K562 (cell line): ENCODE measurements at regions not wholly inside any gene's neighbourhood (a gene's known extent, or its start where the extent isn't known, plus 50 kb on each side); places are given as distances from the start of the nearest gene placed in this dataset.

ENCODE experiments used
- ATAC-seq: fragments of 200-7000 bp; cut with Tn5 transposase; 3 replicates; pipeline ENCODE4 v1.9.1; 2020; ENCODE audit warnings: moderate library complexity
- BruUV-seq: library from RNA; stranded (reverse); fragments of 400-500 nt; replicated peaks from 2 replicates; lab custom pipeline; 2021; lab: Mats Ljungman, UMichigan
- CTCF ChIA-PET: fragments of 300-600 bp; formaldehyde crosslinking; extraction: SDS; loops from one replicate; lab custom pipeline; 2021; ENCODE audit warnings: low intra/inter-chr PET ratio; lab: Yijun Ruan, JAX
- POLR2A ChIA-PET: fragments of 300-600, 350-650 bp; sonication (Branson Sonifier 250); formaldehyde crosslinking; extraction: SDS; loops from one replicate; lab custom pipeline; 2021; ENCODE audit warnings: antibody characterized with exemption, inconsistent platforms; lab: Yijun Ruan, JAX
- DNase-seq, 4 experiments: peaks; one replicate each; pipeline versions ENCODE4 v3.0.0 to v3.0.0-alpha.2; 2011 to 2018; ENCODE audit warnings: low spot score in 3 of 4, mixed read lengths in 3 of 4; ENCODE audit errors: extremely low read depth in 1 of 4
- FAIRE-seq: peaks from 2 replicates; lab custom pipeline; 2011; peaks lifted over from hg19 to GRCh38; lab: Jason Lieb, UNC
- H2AFZ ChIP-seq: 2 replicates; pipeline ENCODE4 v1.6.0; 2011; ENCODE audit warnings: low read depth, low read length, control low read depth, inconsistent platforms
- H3K27ac ChIP-seq: fragments of 200-600 bp; 3 replicates; pipeline ENCODE4 v1.8.0; 2011; ENCODE audit warnings: low read depth, mild to moderate bottlenecking, control low read depth, inconsistent platforms, low read length, moderate library complexity, mixed read lengths; ENCODE audit errors: extremely low read depth
- H3K27me3 ChIP-seq, 2 experiments: fragments of 300-600 bp in 1 of 2; 2 replicates in 1 of 2; 3 replicates in 1 of 2; pipeline versions ENCODE4 v1.6.0 to v1.8.0; 2011; ENCODE audit warnings: inconsistent platforms in 2 of 2, low read length in 2 of 2, mild to moderate bottlenecking in 1 of 2, mixed read lengths in 1 of 2, moderate library complexity in 1 of 2; ENCODE audit not compliant: control insufficient read depth in 2 of 2, insufficient read depth in 2 of 2
- H3K36me3 ChIP-seq: fragments of 300-600 bp; 3 replicates; pipeline ENCODE4 v1.8.0; 2011; ENCODE audit warnings: mild to moderate bottlenecking, low read length, inconsistent platforms; ENCODE audit not compliant: control insufficient read depth, insufficient read depth
- H3K4me1 ChIP-seq, 2 experiments: fragments of 200-600 bp in 1 of 2; replicated peaks in 1 of 2; 2 replicates in 1 of 2; 3 replicates in 1 of 2; pipeline versions ENCODE4 v1.5.1 to v1.8.0; 2011; ENCODE audit warnings: inconsistent platforms in 2 of 2, low read length in 2 of 2, mild to moderate bottlenecking in 1 of 2, mixed read lengths in 1 of 2, moderate library complexity in 1 of 2; ENCODE audit not compliant: control insufficient read depth in 2 of 2, insufficient read depth in 2 of 2
- H3K4me2 ChIP-seq: 2 replicates; pipeline ENCODE4 v1.6.1; 2011; ENCODE audit warnings: low read length, control low read depth, inconsistent platforms, mixed read lengths; ENCODE audit not compliant: insufficient read depth
- H3K4me3 ChIP-seq: fragments of 200-600 bp; sonication (generic), shearing (Covaris generic); 2 replicates; pipeline ENCODE4 v1.5.1; 2016; ENCODE audit warnings: control low read depth, inconsistent platforms
- H3K79me2 ChIP-seq: fragments of 200-600 bp; 3 replicates; pipeline ENCODE4 v1.8.0; 2011; ENCODE audit warnings: low read length, inconsistent platforms; ENCODE audit not compliant: control insufficient read depth, insufficient read depth
- H3K9ac ChIP-seq, 2 experiments: 2 replicates each; pipeline versions ENCODE4 v1.6.0 to v1.6.1; 2011; ENCODE audit warnings: low read depth in 2 of 2, low read length in 2 of 2, control low read depth in 1 of 2, inconsistent platforms in 1 of 2, mild to moderate bottlenecking in 1 of 2, mixed read lengths in 1 of 2; ENCODE audit not compliant: insufficient read depth in 1 of 2
- H3K9me1 ChIP-seq: one replicate; pipeline ENCODE4 v1.6.0; 2011; ENCODE audit warnings: inconsistent platforms, mild to moderate bottlenecking, low read length, moderate library complexity; ENCODE audit not compliant: control insufficient read depth, insufficient read depth
- H3K9me3 ChIP-seq: replicated peaks from 2 replicates; pipeline ENCODE4 v1.5.1; 2011; ENCODE audit warnings: low read depth, low read length, inconsistent platforms; ENCODE audit not compliant: control insufficient read depth, insufficient read depth
- H4K20me1 ChIP-seq: replicated peaks from 2 replicates; pipeline ENCODE4 v1.6.1; 2011; ENCODE audit warnings: low read length, inconsistent platforms, mixed read lengths; ENCODE audit not compliant: control insufficient read depth, insufficient read depth
- ARNT ChIP-seq, 2 experiments: fragments of 450-650 bp; IDR thresholded peaks; 2 replicates each; pipeline ENCODE4 v1.6.1; 2016; ENCODE audit warnings: mild to moderate bottlenecking in 1 of 2
- CCAR2 ChIP-seq: fragments of 200-400 bp; formaldehyde crosslinking; IDR thresholded peaks from 2 replicates; pipeline ENCODE4 v1.6.1; 2017; ENCODE audit warnings: mild to moderate bottlenecking, low read depth, low read length
- CHD4 ChIP-seq: fragments of 200-600 bp; sonication (generic); IDR thresholded peaks from 3 replicates; pipeline ENCODE4 v1.6.1; 2012; ENCODE audit warnings: low read depth, mild to moderate bottlenecking, mixed read lengths, low read length, inconsistent platforms; ENCODE audit not compliant: insufficient read depth, insufficient replicate concordance, poor library complexity, severe bottlenecking
- DNMT1 ChIP-seq: fragments of 450-650 bp; IDR thresholded peaks from 2 replicates; pipeline ENCODE4 v1.6.1; 2016; ENCODE audit warnings: antibody characterized with exemption, mild to moderate bottlenecking
- IFI16 ChIP-seq: fragments of 250-450 bp; sonication (Bioruptor Pico); IDR thresholded peaks from 2 replicates; pipeline ENCODE4 v2.1.2; 2022; ENCODE audit warnings: mild to moderate bottlenecking, inconsistent platforms
- NCOR1 ChIP-seq: fragments of 450-650 bp; IDR thresholded peaks from 2 replicates; pipeline ENCODE4 v1.6.1; 2016; ENCODE audit warnings: mild to moderate bottlenecking, moderate library complexity
- PTBP1 ChIP-seq: fragments of 200-400 bp; formaldehyde crosslinking; IDR thresholded peaks from 2 replicates; pipeline ENCODE4 v1.6.1; 2017; ENCODE audit warnings: low read depth, low read length
- PTRF ChIP-seq: fragments of 450-650 bp; IDR thresholded peaks from 2 replicates; pipeline ENCODE4 v1.6.1; 2016; ENCODE audit warnings: mild to moderate bottlenecking, missing genetic modification characterization, missing compliant biosample characterization
- SIRT6 ChIP-seq: IDR thresholded peaks from one replicate; pipeline ENCODE4 v1.6.1; 2012; ENCODE audit warnings: low read depth, mild to moderate bottlenecking, control low read depth, inconsistent platforms, low read length, moderate library complexity
- SNRNP70 ChIP-seq: fragments of 200-400 bp; formaldehyde crosslinking; optimal IDR thresholded peaks from 2 replicates; pipeline ENCODE3; 2017; ENCODE audit warnings: low read depth, low read length
- STAT5A ChIP-seq: IDR thresholded peaks from 2 replicates; pipeline ENCODE4 v1.6.1; 2012; ENCODE audit warnings: low read length, inconsistent platforms, borderline replicate concordance
- TEAD2 ChIP-seq: fragments of 450-650 bp; IDR thresholded peaks from 2 replicates; pipeline ENCODE4 v1.6.1; 2016; ENCODE audit warnings: missing genetic modification characterization, control low read depth, missing compliant biosample characterization
- ZKSCAN3 ChIP-seq: fragments of 250-450 bp; sonication (Bioruptor Pico); IDR thresholded peaks from 2 replicates; pipeline ENCODE4 v1.4.0; 2020
- ZNF184 ChIP-seq: sonication (generic); formaldehyde crosslinking; IDR thresholded peaks from 2 replicates; pipeline ENCODE4 v1.5.0; 2020; ENCODE audit warnings: missing genetic modification reagents
- ZNF197 ChIP-seq: fragments of 200-800 bp; sonication (Bioruptor generic); IDR thresholded peaks from 2 replicates; pipeline ENCODE4 v1.6.1; 2016; ENCODE audit warnings: low read depth, missing genetic modification characterization, missing compliant biosample characterization
- ZNF263 ChIP-seq: sonication (generic); formaldehyde crosslinking; IDR thresholded peaks from 2 replicates; pipeline ENCODE4 v1.8.0; 2022; ENCODE audit warnings: mild to moderate bottlenecking, missing genetic modification reagents, borderline replicate concordance
- ZNF589 ChIP-seq: fragments of 200-800 bp; sonication (Bioruptor generic); IDR thresholded peaks from 2 replicates; pipeline ENCODE4 v1.6.1; 2016; ENCODE audit warnings: low read depth, missing genetic modification characterization, missing compliant biosample characterization
- WGBS: fragments of 100-300 bp; shearing (Covaris generic); methylation state at CpG from one replicate; pipeline ENCODE4 v1.1.6; 2016; ENCODE audit warnings: low coverage, mixed read lengths; ENCODE audit not compliant: insufficient coverage; ENCODE audit errors: missing lambda C conversion rate; 5-methylcytosine and 5-hydroxymethylcytosine counted together
- in situ Hi-C: fragments of 300-500 bp; cut with MboI; formaldehyde crosslinking; loops from 4 replicates; pipeline ENCODE4 v1.15.0; 2018; ENCODE audit warnings: inconsistent platforms, mixed read lengths
- intact Hi-C: fragments of 100-400 bp; cut with micrococcal nuclease; formaldehyde crosslinking; loops from 2 replicates; pipeline ENCODE4 v1.14.2; 2022
- TF ChIP-seq, protein P1 (sequence below): fragments of 250-450 bp; sonication (Bioruptor Pico); IDR thresholded peaks from 2 replicates; pipeline ENCODE4 v1.8.0; 2022; ENCODE audit warnings: inconsistent platforms, mild to moderate bottlenecking, moderate library complexity, borderline replicate concordance

DNA sequence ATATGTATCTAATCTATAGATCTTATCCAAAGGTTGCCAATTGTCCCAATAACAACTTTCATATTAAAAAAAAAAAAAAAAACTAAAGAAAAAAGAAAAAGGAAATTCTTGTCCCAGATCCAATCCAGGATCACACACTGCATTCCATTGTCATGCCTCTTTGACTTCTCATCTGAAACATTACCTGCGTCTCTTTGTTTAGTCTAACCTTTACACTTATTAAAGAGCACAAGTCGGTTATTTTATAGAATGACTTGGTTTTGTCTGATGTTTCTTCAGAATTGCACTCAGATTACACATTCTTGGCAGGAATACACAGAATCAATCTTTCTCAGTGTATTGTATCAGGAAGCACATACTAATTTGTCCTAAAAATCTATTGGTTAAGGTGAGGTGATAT is 392.5 kb upstream of the KLHL29 start:
- no peak overlapping the region for H3K4me3 ChIP-seq
- H4K20me1 ChIP-seq = no peaks in the 10 kb centered on the region
- FAIRE-seq (no peak), ATAC-seq (no peak), DNase-seq (no peak)
- no peaks in the 10 kb centered on the region for H3K27me3 ChIP-seq
- H3K4me2 ChIP-seq = no peak overlapping the region
- no peaks in the 10 kb centered on the region for H3K79me2 ChIP-seq
- H3K9me3 ChIP-seq = no peaks in the 10 kb centered on the region
- ChIA-PET CTCF (no interaction called here), POLR2A (no interaction called here)
- no peak overlapping the region for H3K9ac ChIP-seq
- H3K9me1 ChIP-seq = no peaks in the 10 kb centered on the region
- H3K4me1 ChIP-seq = no peaks in the 10 kb centered on the region
- intact Hi-C loops (no loop called here), in situ Hi-C loops (no loop called here)
- WGBS = 3% methylated on average over 2 of the region's 2 CpGs
- TF ChIP-seq IFI16 (CRISPR knock-in tag) (no peak), CHD4 (no peak), TEAD2 (no peak), ARNT (IDR thresholded peaks at IDR 0.05) (no peak), ZNF589 (CRISPR knock-in tag) (no peak), STAT5A (no peak)
- no TSS peak for BruUV-seq
- H2AFZ ChIP-seq = no peak overlapping the region
- no peaks in the 10 kb centered on the region for H3K36me3 ChIP-seq
- no peak overlapping the region for H3K27ac ChIP-seq

DNA sequence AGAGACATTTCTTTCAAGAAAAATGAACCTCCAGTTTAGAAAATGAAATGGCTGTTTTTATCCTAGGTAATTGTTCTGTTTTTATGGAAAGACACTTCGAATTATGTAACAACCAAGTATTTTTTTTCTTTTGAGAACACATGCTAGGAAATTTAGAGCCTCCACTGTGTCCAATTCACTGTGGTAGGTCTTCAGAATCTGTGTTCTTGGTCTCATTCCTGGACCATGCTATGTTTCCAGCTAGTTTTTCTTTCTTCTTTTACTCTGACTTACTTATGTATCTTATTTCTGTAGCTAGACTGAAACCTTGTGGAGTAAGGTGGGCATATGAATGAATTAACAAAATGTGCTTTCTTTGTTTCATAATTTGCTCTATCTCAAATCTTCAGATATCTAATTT is 391.7 kb upstream of the KLHL29 start:
- no peak for DNase-seq
- H3K9me3 ChIP-seq = no peaks in the 10 kb centered on the region
- H3K4me1 ChIP-seq = no peaks in the 10 kb centered on the region
- H3K4me2 ChIP-seq = no peak overlapping the region
- H3K27me3 ChIP-seq = no peaks in the 10 kb centered on the region
- H2AFZ ChIP-seq = no peak overlapping the region
- H3K9ac ChIP-seq = no peak overlapping the region
- no peak overlapping the region for H3K4me3 ChIP-seq
- POLR2A ChIA-PET = no interaction called here
- FAIRE-seq = no peak
- H4K20me1 ChIP-seq = no peaks in the 10 kb centered on the region
- no peaks in the 10 kb centered on the region for H3K36me3 ChIP-seq
- no TSS peak for BruUV-seq
- in situ Hi-C loops = no loop called here
- ATAC-seq = no peak
- WGBS = 0% methylated on average over 1 of the region's 1 CpG
- CTCF ChIA-PET = no interaction called here
- H3K9me1 ChIP-seq = no peaks in the 10 kb centered on the region
- no peaks in the 10 kb centered on the region for H3K79me2 ChIP-seq
- H3K27ac ChIP-seq = no peak overlapping the region
- intact Hi-C loops = no loop called here
- TF ChIP-seq PTRF = no peak
- no peak for TF ChIP-seq SNRNP70
- no peak for TF ChIP-seq NCOR1
- TF ChIP-seq ZNF197 (CRISPR knock-in tag) = no peak
- no peak for TF ChIP-seq SIRT6
- TF ChIP-seq ZNF263 (CRISPR knock-in tag) = no peak
- no peak for TF ChIP-seq CCAR2
- TF ChIP-seq, protein P1, sequence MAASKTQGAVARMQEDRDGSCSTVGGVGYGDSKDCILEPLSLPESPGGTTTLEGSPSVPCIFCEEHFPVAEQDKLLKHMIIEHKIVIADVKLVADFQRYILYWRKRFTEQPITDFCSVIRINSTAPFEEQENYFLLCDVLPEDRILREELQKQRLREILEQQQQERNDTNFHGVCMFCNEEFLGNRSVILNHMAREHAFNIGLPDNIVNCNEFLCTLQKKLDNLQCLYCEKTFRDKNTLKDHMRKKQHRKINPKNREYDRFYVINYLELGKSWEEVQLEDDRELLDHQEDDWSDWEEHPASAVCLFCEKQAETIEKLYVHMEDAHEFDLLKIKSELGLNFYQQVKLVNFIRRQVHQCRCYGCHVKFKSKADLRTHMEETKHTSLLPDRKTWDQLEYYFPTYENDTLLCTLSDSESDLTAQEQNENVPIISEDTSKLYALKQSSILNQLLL = no peak
- no peak for TF ChIP-seq ZNF184 (CRISPR knock-in tag)
- no peak for TF ChIP-seq PTBP1
- TF ChIP-seq ZKSCAN3 (CRISPR knock-in tag) = no peak
- TF ChIP-seq DNMT1 = no peak
